Body of pancreas (tissue), 4 donors: ENCODE measurements at regions not wholly inside any gene's neighbourhood (a gene's known extent, or its start where the extent isn't known, plus 50 kb on each side); places are given as distances from the start of the nearest gene placed in this dataset.

ENCODE experiments used
- ATAC-seq: fragments of 150-250 bp; one replicate; pipeline ENCODE4 v1.9.1; 2016
- DNase-seq, 4 donors: peaks; one replicate each; pipeline ENCODE4 v3.0.0-alpha.2; 2019
- H3K27ac ChIP-seq, 4 donors: fragments of 200-600 bp; sonication (generic); 1 replicate in 3 of 4; 2 replicates in 1 of 4; pipeline versions ENCODE4 v1.5.1 to v1.6.1; 2016 to 2019; ENCODE audit warnings: mild to moderate bottlenecking in 1 of 4, mixed read lengths in 1 of 4, moderate library complexity in 1 of 4
- H3K27me3 ChIP-seq, 2 donors: fragments of 200-600 bp; sonication (generic); one replicate each; pipeline ENCODE4 v1.6.0; 2016; ENCODE audit warnings: mild to moderate bottlenecking in 1 of 2
- H3K36me3 ChIP-seq, 2 donors: fragments of 200-600 bp; sonication (generic); replicated peaks in 1 of 2; 2 replicates each; pipeline ENCODE4 v1.5.1; 2016; ENCODE audit warnings: low read depth in 2 of 2; ENCODE audit not compliant: insufficient read depth in 1 of 2
- H3K4me1 ChIP-seq: fragments of 200-600 bp; sonication (generic); one replicate; pipeline ENCODE4 v1.6.0; 2016
- H3K4me3 ChIP-seq, 2 donors: fragments of 200-600 bp; sonication (generic); 1 replicate in 1 of 2; 2 replicates in 1 of 2; pipeline ENCODE4 v1.5.1; 2016 to 2019
- H3K9me3 ChIP-seq, 3 donors: fragments of 200-600 bp; sonication (generic); 1 replicate in 2 of 3; 2 replicates in 1 of 3; pipeline ENCODE4 v1.5.1; 2016
- POLR2A ChIP-seq, 3 donors: fragments of 450-650 bp; IDR thresholded peaks; one replicate each; pipeline ENCODE4 v1.6.1; 2016; ENCODE audit warnings: antibody characterized with exemption in 3 of 3, mild to moderate bottlenecking in 2 of 3
- WGBS, 2 donors: methylation state at CpG; one replicate each; pipeline ENCODE4 v1.1.5; 2017; 5-methylcytosine and 5-hydroxymethylcytosine counted together
- intact Hi-C: fragments of 100-400 bp; cut with DNase I; formaldehyde crosslinking; loops from one replicate; pipeline ENCODE4 v1.15.1; 2023
- TF ChIP-seq, protein P1 (sequence below), 7 experiments: fragments of 450-650 bp in 4 of 7; fragments of 200-600 bp in 3 of 7; sonication (generic) in 3 of 7; IDR thresholded peaks; one replicate each; pipeline ENCODE4 v1.5.1; 2016 to 2019; ENCODE audit warnings: antibody characterized with exemption in 7 of 7

DNA sequence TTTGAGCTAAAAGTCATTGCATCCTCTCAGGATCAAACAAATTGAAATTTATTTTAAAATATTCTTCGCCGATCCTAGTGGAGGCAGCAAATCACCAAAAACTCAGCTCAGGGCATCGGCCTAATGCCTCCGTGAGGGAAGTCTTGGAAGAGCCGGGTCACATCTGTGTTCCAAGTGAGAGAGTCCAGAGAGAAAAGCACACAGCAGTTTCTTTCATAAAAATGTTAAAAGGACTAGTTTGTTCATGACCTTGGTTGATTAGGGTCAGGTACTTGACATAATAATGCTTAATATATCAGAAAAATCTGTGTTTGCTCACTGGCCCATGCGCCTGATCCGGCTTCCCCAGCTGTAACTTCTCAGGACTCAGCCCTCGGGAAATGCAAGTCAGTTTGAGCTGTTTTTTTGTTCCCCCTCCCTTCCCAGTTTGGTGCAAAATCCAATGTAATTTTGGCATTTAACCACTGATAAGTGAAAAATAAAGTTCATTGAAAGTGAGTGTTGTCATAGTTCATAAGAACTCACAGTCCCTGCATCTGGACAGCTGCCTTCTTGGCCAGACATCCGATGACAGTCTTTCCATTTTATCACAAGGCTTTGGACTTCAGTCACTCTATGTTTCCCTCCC lies 161.7 kb downstream of the CAND1 start:
- H3K4me1 ChIP-seq = peaks cover 40% of the 10 kb centered on the region
- ATAC-seq (peak; percentile 54), DNase-seq (peak; percentile 47 to 60 (median 56))
- H3K36me3 ChIP-seq = no peaks in the 10 kb centered on the region
- intact Hi-C loops = no loop called here
- H3K27ac ChIP-seq = peak overlapping the region; percentile 14 to 58 (median 51)
- H3K9me3 ChIP-seq = no peaks in the 10 kb centered on the region
- TF ChIP-seq, protein P1, sequence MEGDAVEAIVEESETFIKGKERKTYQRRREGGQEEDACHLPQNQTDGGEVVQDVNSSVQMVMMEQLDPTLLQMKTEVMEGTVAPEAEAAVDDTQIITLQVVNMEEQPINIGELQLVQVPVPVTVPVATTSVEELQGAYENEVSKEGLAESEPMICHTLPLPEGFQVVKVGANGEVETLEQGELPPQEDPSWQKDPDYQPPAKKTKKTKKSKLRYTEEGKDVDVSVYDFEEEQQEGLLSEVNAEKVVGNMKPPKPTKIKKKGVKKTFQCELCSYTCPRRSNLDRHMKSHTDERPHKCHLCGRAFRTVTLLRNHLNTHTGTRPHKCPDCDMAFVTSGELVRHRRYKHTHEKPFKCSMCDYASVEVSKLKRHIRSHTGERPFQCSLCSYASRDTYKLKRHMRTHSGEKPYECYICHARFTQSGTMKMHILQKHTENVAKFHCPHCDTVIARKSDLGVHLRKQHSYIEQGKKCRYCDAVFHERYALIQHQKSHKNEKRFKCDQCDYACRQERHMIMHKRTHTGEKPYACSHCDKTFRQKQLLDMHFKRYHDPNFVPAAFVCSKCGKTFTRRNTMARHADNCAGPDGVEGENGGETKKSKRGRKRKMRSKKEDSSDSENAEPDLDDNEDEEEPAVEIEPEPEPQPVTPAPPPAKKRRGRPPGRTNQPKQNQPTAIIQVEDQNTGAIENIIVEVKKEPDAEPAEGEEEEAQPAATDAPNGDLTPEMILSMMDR (IDR thresholded peaks at IDR 0.05) = peak in 4 of 7 experiments; percentile 6 to 30 (median 22)
- TF ChIP-seq POLR2A (IDR thresholded peaks at IDR 0.05) = no peak
- no peak overlapping the region for H3K4me3 ChIP-seq
- 24 to 26% methylated on average over 9 of the region's 9 CpGs for WGBS, 2 donors
- H3K27me3 ChIP-seq = no peaks in the 10 kb centered on the region

GRCh38 chr12:67431411-67432020 lies 162.4 kb downstream of the CAND1 start:
- WGBS, 2 donors = 52 to 63% methylated on average over 6 of the region's 6 CpGs
- no peak overlapping the region for H3K4me3 ChIP-seq
- no peaks in the 10 kb centered on the region for H3K36me3 ChIP-seq
- TF ChIP-seq, protein P1 (IDR thresholded peaks at IDR 0.05) = no peak
- TF ChIP-seq POLR2A (IDR thresholded peaks at IDR 0.05) = no peak
- H3K9me3 ChIP-seq = no peaks in the 10 kb centered on the region
- H3K27me3 ChIP-seq = no peaks in the 10 kb centered on the region
- ATAC-seq (no peak), DNase-seq (no peak)
- peak overlapping the region; percentile 14 to 58 (median 51) for H3K27ac ChIP-seq
- peaks cover 33% of the 10 kb centered on the region for H3K4me1 ChIP-seq
- intact Hi-C loops = no loop called here

DNA sequence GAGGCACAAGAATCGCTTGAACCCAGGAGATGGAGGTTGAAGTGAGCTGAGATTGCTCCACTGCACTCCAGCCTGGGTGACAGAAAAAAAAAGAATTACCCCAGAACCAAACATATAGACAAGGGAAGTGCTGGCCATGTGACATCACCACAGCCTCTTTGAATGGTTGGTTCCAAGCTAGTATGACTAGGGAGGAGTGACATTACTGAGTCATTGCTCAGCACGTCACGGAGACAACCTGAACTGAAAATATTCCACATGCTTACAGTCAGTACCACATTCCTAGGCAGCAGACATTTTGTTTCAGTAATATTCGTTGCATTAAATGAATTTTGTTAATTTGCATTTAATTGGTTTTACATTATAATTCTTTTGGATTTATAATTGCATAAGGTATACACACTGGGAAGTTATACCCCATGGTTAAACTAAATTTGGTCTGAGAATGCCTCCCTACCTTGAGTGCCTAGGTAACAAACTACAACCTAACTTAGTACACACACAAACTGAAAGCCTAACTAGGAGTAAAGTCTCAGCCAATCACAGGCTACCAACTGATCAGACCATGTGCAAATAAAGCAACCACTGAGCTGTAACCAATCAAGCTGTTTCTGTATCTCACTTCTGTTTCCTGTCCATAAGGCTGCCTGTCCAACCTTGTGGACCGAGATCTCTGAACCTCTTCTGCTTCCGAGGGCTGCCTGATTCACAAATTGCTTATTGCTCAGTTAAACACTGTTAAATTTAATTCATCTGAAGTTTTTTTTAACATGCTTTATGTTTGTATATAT lies 164.4 kb downstream of the CAND1 start:
- Histone ChIP-seq H3K4me1 (peaks cover 32% of the 10 kb centered on the region), H3K9me3 (no peaks in the 10 kb centered on the region), H3K27me3 (no peaks in the 10 kb centered on the region), H3K27ac (no peak overlapping the region), H3K36me3 (no peaks in the 10 kb centered on the region), H3K4me3 (no peak overlapping the region)
- DNase-seq (no peak), ATAC-seq (no peak)
- TF ChIP-seq, protein P1 (IDR thresholded peaks at IDR 0.05) = no peak
- no peak for TF ChIP-seq POLR2A (IDR thresholded peaks at IDR 0.05)
- intact Hi-C loops = no loop called here
- 74 to 85% methylated on average over 6 of the region's 6 CpGs for WGBS, 2 donors

DNA sequence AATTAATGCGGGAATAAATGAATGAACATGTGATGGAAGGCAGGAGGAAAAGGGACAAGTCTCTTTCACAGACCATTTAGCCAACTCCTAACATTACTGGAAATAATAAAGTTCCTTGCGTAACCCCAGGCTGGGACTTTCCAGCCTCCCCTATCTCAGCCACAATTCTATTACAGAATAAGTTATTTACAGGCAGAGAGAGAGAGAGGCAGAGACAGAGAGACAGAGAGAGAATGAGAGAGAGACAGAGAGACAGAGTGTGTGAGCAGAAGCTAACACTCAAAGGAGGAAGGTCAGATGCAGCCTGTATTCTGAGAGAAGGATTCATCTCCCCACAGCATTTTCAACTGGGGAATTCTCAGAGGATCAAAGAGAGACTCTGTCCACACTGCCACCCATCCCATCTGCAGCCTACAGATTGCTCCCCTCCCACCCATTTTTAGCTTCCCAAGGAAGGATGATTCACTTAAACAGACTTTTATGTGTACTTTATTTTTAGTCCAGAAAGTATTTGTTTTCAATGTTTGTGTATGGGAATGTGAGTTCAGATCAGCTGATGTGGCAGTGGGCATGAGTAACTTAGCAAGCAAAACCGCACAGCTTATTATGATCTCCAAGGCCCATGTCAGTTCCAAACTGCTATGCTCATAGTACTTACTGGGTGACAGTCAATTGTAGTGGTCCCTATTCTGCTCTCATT lies 165.7 kb downstream of the CAND1 start:
- Histone ChIP-seq H3K4me1 (peaks cover 32% of the 10 kb centered on the region), H3K27ac (peak overlapping the region in 3 of 4 donors; percentile 36 to 48 (median 41)), H3K4me3 (no peak overlapping the region), H3K36me3 (no peaks in the 10 kb centered on the region), H3K27me3 (no peaks in the 10 kb centered on the region), H3K9me3 (no peaks in the 10 kb centered on the region)
- intact Hi-C loops = no loop called here
- WGBS, 2 donors = 45 to 53% methylated on average over 3 of the region's 3 CpGs
- peak; percentile 60 for ATAC-seq
- TF ChIP-seq, protein P1 (IDR thresholded peaks at IDR 0.05) = no peak
- no peak for TF ChIP-seq POLR2A (IDR thresholded peaks at IDR 0.05)
- peak in 1 of 4 donors; percentile 21 for DNase-seq
